WTC11 (cell line): ENCODE measurements at regions not wholly inside any gene's neighbourhood (a gene's known extent, or its start where the extent isn't known, plus 50 kb on each side); places are given as distances from the start of the nearest gene placed in this dataset.

Experiments
- MYBL2 ChIP-seq: sonication (generic); formaldehyde crosslinking; IDR thresholded peaks from 2 replicates; pipeline ENCODE4 v1.8.1; 2023; ENCODE audit warnings: mild to moderate bottlenecking, moderate library complexity, missing genetic modification reagents
- SP1 ChIP-seq: sonication (generic); formaldehyde crosslinking; conservative IDR thresholded peaks from 2 replicates; pipeline ENCODE4 v1.8.1; 2022; ENCODE audit warnings: missing genetic modification reagents
- TCF7 ChIP-seq: sonication (generic); formaldehyde crosslinking; IDR thresholded peaks from 2 replicates; pipeline ENCODE4 v1.8.0; 2022; ENCODE audit warnings: mild to moderate bottlenecking, low read depth, missing genetic modification reagents, moderate library complexity
- ZMAT4 ChIP-seq: fragments of 250-450 bp; sonication (Bioruptor Pico); IDR thresholded peaks from 2 replicates; pipeline ENCODE4 v1.9.0; 2021; ENCODE audit warnings: mild to moderate bottlenecking

DNA sequence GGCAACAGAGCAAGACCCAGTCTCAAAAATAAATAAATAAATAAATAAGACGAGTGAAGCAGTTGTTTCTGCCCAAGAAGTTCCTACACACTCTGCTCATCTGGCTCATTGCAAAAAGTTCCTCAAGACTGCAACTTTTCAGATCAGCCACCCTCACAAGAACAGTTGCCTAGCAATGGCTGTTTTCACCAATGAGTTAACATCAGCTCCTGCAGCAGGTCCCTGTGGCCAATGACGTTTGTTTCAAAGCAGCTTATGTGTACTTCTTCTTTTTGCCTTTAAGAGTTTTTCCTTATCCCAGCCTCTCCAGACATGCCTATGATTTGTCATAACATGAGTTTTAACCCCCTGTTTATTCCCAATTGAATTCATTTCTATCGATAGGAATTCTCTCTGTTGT is 118.4 kb upstream of the SPRED1 start:
- TF ChIP-seq SP1 (CRISPR knock-in tag) (no peak), MYBL2 (CRISPR knock-in tag) (no peak), ZMAT4 (CRISPR knock-in tag) (no peak), TCF7 (CRISPR knock-in tag) (no peak)
